Mesenchymal stem cell (in vitro differentiated cells and primary cell): ENCODE measurements at regions not wholly inside any gene's neighbourhood (a gene's known extent, or its start where the extent isn't known, plus 50 kb on each side); places are given as distances from the start of the nearest gene placed in this dataset.
"Not testable (repeated sequence)": the region's sequence is repeated elsewhere in the genome, so short reads cannot be mapped to it uniquely, and the experiment has no call there.

Experiments used
- DNase-seq: peaks from one replicate; pipeline ENCODE4 v3.0.0-alpha.2; 2013
- H2AFZ ChIP-seq: one replicate; pipeline ENCODE4 v1.6.1; 2013; ENCODE audit warnings: low read depth, mild to moderate bottlenecking, control low read depth, inconsistent platforms, low read length, moderate library complexity
- H2AK5ac ChIP-seq: 2 replicates; pipeline ENCODE4 v1.6.1; 2013; ENCODE audit warnings: low read length, moderate library complexity, mild to moderate bottlenecking, inconsistent platforms; ENCODE audit not compliant: severe bottlenecking
- H2BK120ac ChIP-seq: one replicate; pipeline ENCODE4 v1.6.1; 2013; ENCODE audit warnings: low read depth, mild to moderate bottlenecking, inconsistent platforms, low read length, moderate library complexity
- H2BK12ac ChIP-seq, 2 experiments: one replicate each; pipeline ENCODE4 v1.6.1; 2013; ENCODE audit warnings: inconsistent platforms in 2 of 2, low read length in 2 of 2, mild to moderate bottlenecking in 2 of 2, moderate library complexity in 2 of 2, control low read depth in 1 of 2
- H2BK15ac ChIP-seq: one replicate; pipeline ENCODE4 v1.6.1; 2013; ENCODE audit warnings: mild to moderate bottlenecking, low read depth, inconsistent platforms; ENCODE audit not compliant: poor library complexity, severe bottlenecking
- H2BK5ac ChIP-seq: 2 replicates; pipeline ENCODE4 v1.6.1; 2013; ENCODE audit warnings: low read depth, mild to moderate bottlenecking, low read length, control low read depth, inconsistent platforms; ENCODE audit not compliant: poor library complexity, severe bottlenecking
- H3K14ac ChIP-seq, 2 experiments: one replicate each; pipeline ENCODE4 v1.6.1; 2013; ENCODE audit warnings: inconsistent platforms in 2 of 2, low read length in 2 of 2, control low read depth in 1 of 2, mild to moderate bottlenecking in 1 of 2, moderate library complexity in 1 of 2
- H3K18ac ChIP-seq, 2 experiments: one replicate each; pipeline ENCODE4 v1.6.1; 2013; ENCODE audit warnings: inconsistent platforms in 2 of 2, low read length in 2 of 2, control low read depth in 1 of 2, low read depth in 1 of 2, mild to moderate bottlenecking in 1 of 2
- H3K23ac ChIP-seq, 2 experiments: one replicate each; pipeline ENCODE4 v1.6.1; 2013; ENCODE audit warnings: inconsistent platforms in 2 of 2, low read length in 2 of 2, mild to moderate bottlenecking in 2 of 2, moderate library complexity in 2 of 2, control low read depth in 1 of 2
- H3K27ac ChIP-seq: 2 replicates; pipeline ENCODE4 v1.5.1; 2013; ENCODE audit warnings: mild to moderate bottlenecking, moderate library complexity, low read length, control low read depth, inconsistent platforms; ENCODE audit not compliant: poor library complexity, severe bottlenecking
- H3K27me3 ChIP-seq, 2 experiments: 2 replicates each; pipeline versions ENCODE4 v1.6.1 to v1.7.0; 2013; ENCODE audit warnings: low read length in 2 of 2, mild to moderate bottlenecking in 2 of 2, moderate library complexity in 2 of 2, control low read depth in 1 of 2, inconsistent platforms in 1 of 2; ENCODE audit not compliant: control insufficient read depth in 1 of 2, insufficient read depth in 1 of 2
- H3K36me3 ChIP-seq, 2 experiments: 2 replicates each; pipeline versions ENCODE4 v1.6.1 to v1.7.0; 2013; ENCODE audit warnings: low read length in 2 of 2, control low read depth in 1 of 2, inconsistent platforms in 1 of 2, low read depth in 1 of 2, mild to moderate bottlenecking in 1 of 2; ENCODE audit not compliant: insufficient read depth in 2 of 2, control insufficient read depth in 1 of 2
- H3K4ac ChIP-seq, 2 experiments: one replicate each; pipeline ENCODE4 v1.6.1; 2013; ENCODE audit warnings: inconsistent platforms in 2 of 2, low read length in 2 of 2, mild to moderate bottlenecking in 2 of 2, moderate library complexity in 2 of 2, control low read depth in 1 of 2, low read depth in 1 of 2
- H3K4me1 ChIP-seq: 2 replicates; pipeline ENCODE4 v1.6.1; 2013; ENCODE audit warnings: low read depth, low read length, control low read depth; ENCODE audit not compliant: control insufficient read depth, insufficient read depth
- H3K4me2 ChIP-seq: 2 replicates; pipeline ENCODE4 v1.6.1; 2013; ENCODE audit warnings: low read length, mild to moderate bottlenecking, inconsistent platforms; ENCODE audit not compliant: poor library complexity, severe bottlenecking
- H3K4me3 ChIP-seq, 2 experiments: 2 replicates each; pipeline versions ENCODE4 v1.5.1 to v1.7.0; 2013; ENCODE audit warnings: low read length in 2 of 2, mild to moderate bottlenecking in 2 of 2, control low read depth in 1 of 2, low read depth in 1 of 2; ENCODE audit not compliant: insufficient read depth in 1 of 2
- H3K79me1 ChIP-seq: replicated peaks from 2 replicates; pipeline ENCODE4 v1.6.1; 2013; ENCODE audit warnings: mild to moderate bottlenecking, control low read depth, low read length, inconsistent platforms; ENCODE audit not compliant: poor library complexity, severe bottlenecking
- H3K9ac ChIP-seq: 2 replicates; pipeline ENCODE4 v1.7.0; 2013; ENCODE audit warnings: mild to moderate bottlenecking, low read length, moderate library complexity
- H3K9me3 ChIP-seq: 2 replicates; pipeline ENCODE4 v1.7.0; 2013; ENCODE audit warnings: mild to moderate bottlenecking, low read length; ENCODE audit not compliant: control insufficient read depth
- H4K8ac ChIP-seq: one replicate; pipeline ENCODE4 v1.6.1; 2013; ENCODE audit warnings: inconsistent platforms, mild to moderate bottlenecking, low read length, moderate library complexity
- H4K91ac ChIP-seq: one replicate; pipeline ENCODE4 v1.6.1; 2013; ENCODE audit warnings: mild to moderate bottlenecking, low read length, inconsistent platforms
- WGBS: methylation state at CpG from one replicate; pipeline ENCODE4 v1.1.7; 2013; ENCODE audit warnings: mixed read lengths; 5-methylcytosine and 5-hydroxymethylcytosine counted together

GRCh38 chr7:150125831-150126230 lies 197.3 kb upstream of the LRRC61 start:
- not testable (repeated sequence) for H2BK5ac ChIP-seq, H3K9me3 ChIP-seq, H3K18ac ChIP-seq, H4K91ac ChIP-seq, H2BK120ac ChIP-seq, H3K4me1 ChIP-seq, H2BK12ac ChIP-seq, H3K4me2 ChIP-seq, H3K27ac ChIP-seq, H2AFZ ChIP-seq, H3K4ac ChIP-seq, H3K27me3 ChIP-seq, H2AK5ac ChIP-seq, H4K8ac ChIP-seq, H2BK15ac ChIP-seq, H3K9ac ChIP-seq, H3K23ac ChIP-seq, DNase-seq, H3K79me1 ChIP-seq, H3K36me3 ChIP-seq, H3K4me3 ChIP-seq, H3K14ac ChIP-seq
- 67% methylated on average over 5 of the region's 8 CpGs for WGBS

GRCh38 chr7:150134451-150134850 lies 188.7 kb upstream of the LRRC61 start:
- not testable (repeated sequence) for H2BK15ac ChIP-seq, H3K9ac ChIP-seq, H3K4ac ChIP-seq, H3K4me1 ChIP-seq, H2BK5ac ChIP-seq, H3K27me3 ChIP-seq, H3K79me1 ChIP-seq, H3K4me3 ChIP-seq, H3K4me2 ChIP-seq, H3K9me3 ChIP-seq, H4K91ac ChIP-seq, H4K8ac ChIP-seq, DNase-seq, H2BK12ac ChIP-seq, H3K36me3 ChIP-seq, H2BK120ac ChIP-seq, H3K14ac ChIP-seq, H3K23ac ChIP-seq, H3K18ac ChIP-seq, H2AK5ac ChIP-seq, H3K27ac ChIP-seq, H2AFZ ChIP-seq
- 85% methylated on average over 7 of the region's 7 CpGs for WGBS

- not testable (repeated sequence) for H2BK12ac ChIP-seq, H3K18ac ChIP-seq, H3K4ac ChIP-seq, H3K23ac ChIP-seq, H3K4me2 ChIP-seq, H3K9ac ChIP-seq, H3K4me1 ChIP-seq, H3K14ac ChIP-seq, H4K8ac ChIP-seq, H2AK5ac ChIP-seq, H2BK15ac ChIP-seq, H2AFZ ChIP-seq, H3K27me3 ChIP-seq, H3K4me3 ChIP-seq, DNase-seq, H3K27ac ChIP-seq, H4K91ac ChIP-seq, H2BK120ac ChIP-seq, H3K79me1 ChIP-seq, H2BK5ac ChIP-seq, H3K9me3 ChIP-seq, H3K36me3 ChIP-seq
- WGBS = 78% methylated on average over 7 of the region's 8 CpGs
These were observed 187.4 kb upstream of the LRRC61 start for GRCh38 chr7:150135620-150136190.

- not testable (repeated sequence) for H4K8ac ChIP-seq, H3K14ac ChIP-seq, H3K79me1 ChIP-seq, H3K9me3 ChIP-seq, H3K4me1 ChIP-seq, H2AK5ac ChIP-seq, H3K27ac ChIP-seq, H2BK120ac ChIP-seq, H3K4me3 ChIP-seq, DNase-seq, H3K4me2 ChIP-seq, H2BK5ac ChIP-seq, H3K4ac ChIP-seq, H2AFZ ChIP-seq, H3K27me3 ChIP-seq, H2BK15ac ChIP-seq, H3K36me3 ChIP-seq, H2BK12ac ChIP-seq, H3K23ac ChIP-seq, H4K91ac ChIP-seq, H3K18ac ChIP-seq, H3K9ac ChIP-seq
- 78% methylated on average over 4 of the region's 5 CpGs for WGBS
These were observed 183.3 kb upstream of the LRRC61 start for GRCh38 chr7:150139840-150140239.
